HG03025 (cell line): ENCODE measurements at regions not wholly inside any gene's neighbourhood (a gene's known extent, or its start where the extent isn't known, plus 50 kb on each side); places are given as distances from the start of the nearest gene placed in this dataset.
"Not testable (repeated sequence)": the region's sequence is repeated elsewhere in the genome, so short reads cannot be mapped to it uniquely, and the experiment has no call there.

Experiments
- ATAC-seq: cut with Tn5 transposase; IDR thresholded peaks from one replicate; pipeline ENCODE4 v1.9.1; 2021; ENCODE audit warnings: mild to moderate bottlenecking, moderate library complexity; ENCODE audit not compliant: unreplicated experiment, low FRiP score

DNA sequence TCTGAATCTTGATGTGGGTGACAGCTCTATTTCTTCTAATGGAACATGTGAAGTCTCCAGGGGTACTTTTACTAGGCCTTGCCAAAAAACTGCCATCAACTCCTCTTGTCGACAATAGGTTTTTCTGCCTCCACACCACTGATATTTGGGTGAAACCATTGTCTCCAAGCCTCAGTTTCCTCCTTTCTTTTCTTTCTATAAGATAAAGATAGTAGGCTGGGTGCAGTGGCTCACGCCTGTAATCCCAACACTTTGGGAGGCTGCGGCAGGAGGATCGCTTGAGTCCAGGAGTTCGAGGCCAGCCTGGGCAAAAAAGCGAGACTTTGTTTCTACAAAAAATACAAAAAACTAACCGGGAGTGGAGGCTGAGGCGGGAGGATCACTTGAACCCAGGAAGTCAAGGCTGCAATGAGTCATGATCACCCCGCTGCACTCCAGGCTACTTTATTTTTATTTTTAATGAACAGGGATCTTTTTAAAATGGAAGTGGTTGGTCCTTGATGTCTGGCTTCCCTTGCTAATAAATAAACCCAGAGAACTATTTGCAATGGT is 159.9 kb upstream of the TNFAIP3 start:
- no peak for ATAC-seq

DNA sequence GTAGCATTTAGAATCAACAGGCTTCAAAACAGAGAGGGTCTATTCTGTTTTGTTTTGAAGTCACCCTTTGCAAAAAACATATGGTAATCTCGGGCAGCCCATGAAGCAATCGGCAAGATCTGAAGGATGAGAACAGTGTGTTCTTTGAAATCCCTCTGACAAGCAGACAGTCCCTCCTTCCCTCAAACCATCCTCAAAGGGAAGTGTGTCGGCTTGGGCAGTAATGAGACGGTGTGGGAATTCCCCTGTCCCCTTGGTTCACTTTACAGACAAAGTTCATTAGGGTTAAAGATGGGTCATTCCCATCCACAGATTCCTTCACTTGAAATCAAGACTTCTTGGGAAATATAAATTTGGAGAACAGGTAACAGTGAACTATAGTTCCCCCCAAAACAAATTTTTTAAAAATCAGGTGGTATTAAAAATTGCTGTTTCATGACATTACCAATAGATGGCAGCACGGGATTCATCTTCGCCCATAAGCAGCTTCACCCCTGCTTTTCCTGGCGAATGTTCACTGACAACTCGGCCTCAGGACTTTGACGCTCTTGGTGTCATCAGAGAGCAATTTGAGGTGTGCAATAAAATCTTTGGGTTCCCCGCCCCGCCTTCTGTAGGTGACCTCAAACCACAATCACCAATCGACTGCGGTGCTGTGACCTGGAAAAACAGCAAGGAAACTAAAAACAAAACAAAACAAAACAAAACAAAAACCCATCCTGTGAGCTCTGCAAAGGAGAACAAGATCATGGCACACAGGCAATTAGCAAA is 159.3 kb upstream of the TNFAIP3 start:
- no peak for ATAC-seq

DNA sequence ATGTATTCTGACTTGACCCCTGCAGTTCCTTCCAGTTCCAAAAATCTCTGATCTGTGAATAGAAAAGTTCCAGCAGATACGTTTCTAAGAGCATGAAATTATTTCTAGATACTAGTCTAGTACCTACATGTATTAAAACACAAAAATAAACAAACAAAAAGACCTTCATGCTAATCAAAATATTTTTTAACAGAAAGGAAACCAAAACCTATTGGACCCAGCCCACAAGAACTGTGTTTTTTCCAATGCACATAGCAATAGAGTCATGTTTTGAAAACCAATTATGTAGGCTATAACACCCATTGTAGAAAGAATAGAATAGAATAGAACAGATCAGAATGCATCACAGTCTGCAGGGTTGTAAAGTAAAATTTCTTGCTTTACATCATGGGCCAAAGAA is 158.6 kb upstream of the TNFAIP3 start:
- ATAC-seq = no peak

DNA sequence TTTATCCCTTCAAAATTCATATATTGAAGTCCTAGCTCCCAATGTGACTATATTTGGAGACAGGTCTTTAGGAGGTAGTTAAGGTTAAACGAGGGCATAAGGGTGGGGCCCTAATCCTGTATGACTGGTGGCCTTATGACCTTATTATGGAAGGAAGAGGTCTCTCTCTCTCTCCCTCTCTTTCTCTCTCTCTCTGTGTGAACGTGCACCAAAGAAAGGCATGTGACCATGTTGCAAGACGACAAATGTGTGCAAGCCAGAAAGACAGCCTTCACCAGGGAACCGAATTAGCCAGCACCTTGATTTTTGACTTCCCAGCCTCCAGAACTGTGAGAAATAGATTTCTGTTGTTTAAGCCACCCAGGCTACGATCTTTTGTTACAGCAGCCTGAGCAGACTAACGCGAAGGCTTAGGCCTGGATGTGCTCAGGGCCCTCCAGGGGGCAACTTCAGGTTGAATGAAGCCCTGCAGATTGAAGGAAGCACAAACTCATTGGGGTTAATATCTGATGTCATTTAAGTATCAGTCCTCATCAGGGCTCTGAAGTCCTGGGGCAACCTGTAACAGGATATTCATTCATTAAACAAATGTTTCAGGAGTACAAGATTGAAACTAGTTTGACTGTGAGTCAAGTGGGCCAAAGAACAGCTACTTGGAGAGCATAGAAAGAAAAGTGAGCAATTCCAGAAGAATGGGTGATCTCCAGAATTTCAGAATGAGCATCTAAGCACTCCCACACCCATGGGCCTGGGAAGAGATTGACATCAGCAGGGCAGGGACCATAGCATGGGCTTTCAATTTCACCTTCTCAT is 157.4 kb upstream of the TNFAIP3 start:
- no peak for ATAC-seq

DNA sequence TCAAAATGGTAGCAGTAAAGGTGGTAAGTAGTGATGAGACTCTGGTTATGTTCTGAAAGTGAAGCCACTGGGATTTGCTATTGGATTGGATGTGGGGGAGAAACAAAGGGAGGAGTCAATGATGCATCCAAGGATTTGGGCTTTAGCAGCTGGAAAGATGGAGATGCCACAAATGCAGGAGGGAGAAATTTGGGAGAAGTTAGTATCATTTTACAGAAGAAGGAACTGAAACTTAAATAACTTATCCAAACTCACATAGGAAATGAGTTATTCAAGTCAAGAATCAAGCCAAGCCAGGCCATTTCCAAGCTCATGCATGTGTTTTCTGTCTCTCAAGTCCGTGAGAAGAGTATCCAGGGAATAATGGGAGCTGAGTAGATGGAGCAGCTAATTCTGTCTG is 155.1 kb upstream of the TNFAIP3 start:
- ATAC-seq = no peak

DNA sequence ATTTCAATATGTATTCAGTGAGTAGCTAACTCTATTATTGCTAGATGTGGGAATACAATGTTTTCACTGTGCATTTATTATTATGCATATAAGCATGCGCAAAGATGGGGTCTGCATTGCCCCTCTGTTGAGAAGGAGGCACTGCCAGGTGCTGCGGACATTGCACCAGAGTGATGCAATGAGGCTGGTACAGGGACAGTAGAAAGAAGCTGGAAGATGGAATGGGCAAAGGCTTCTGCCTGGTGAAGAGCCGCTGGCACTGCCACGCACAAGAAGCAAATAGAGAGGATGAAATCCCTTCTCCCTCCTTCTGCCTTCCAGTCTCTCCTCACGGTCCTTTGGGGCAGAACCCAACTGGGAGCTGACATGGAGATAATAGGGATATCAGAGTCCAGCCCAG is 154.5 kb upstream of the TNFAIP3 start:
- no peak for ATAC-seq

DNA sequence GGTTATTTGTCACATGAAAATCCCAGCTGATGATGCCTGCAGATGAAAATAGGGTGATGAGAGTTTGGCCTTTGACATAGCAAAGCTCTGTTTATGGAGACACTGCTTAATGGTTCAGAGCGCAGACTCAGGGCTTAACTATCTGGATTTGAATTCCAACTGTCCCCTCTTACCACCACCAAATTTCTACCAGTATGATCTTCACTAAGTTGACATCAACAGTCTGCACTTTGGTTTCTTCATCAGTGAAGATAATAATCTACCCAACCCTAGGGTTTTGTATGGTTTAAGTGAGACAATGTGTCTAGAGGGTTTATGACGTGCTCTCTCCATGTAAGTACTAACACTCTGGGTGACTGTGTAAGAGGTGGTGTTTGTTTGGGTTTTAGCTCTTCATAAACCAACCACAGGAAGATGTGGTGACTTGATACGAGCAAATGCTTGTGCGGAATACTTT is 151.4 kb upstream of the TNFAIP3 start:
- no peak for ATAC-seq

DNA sequence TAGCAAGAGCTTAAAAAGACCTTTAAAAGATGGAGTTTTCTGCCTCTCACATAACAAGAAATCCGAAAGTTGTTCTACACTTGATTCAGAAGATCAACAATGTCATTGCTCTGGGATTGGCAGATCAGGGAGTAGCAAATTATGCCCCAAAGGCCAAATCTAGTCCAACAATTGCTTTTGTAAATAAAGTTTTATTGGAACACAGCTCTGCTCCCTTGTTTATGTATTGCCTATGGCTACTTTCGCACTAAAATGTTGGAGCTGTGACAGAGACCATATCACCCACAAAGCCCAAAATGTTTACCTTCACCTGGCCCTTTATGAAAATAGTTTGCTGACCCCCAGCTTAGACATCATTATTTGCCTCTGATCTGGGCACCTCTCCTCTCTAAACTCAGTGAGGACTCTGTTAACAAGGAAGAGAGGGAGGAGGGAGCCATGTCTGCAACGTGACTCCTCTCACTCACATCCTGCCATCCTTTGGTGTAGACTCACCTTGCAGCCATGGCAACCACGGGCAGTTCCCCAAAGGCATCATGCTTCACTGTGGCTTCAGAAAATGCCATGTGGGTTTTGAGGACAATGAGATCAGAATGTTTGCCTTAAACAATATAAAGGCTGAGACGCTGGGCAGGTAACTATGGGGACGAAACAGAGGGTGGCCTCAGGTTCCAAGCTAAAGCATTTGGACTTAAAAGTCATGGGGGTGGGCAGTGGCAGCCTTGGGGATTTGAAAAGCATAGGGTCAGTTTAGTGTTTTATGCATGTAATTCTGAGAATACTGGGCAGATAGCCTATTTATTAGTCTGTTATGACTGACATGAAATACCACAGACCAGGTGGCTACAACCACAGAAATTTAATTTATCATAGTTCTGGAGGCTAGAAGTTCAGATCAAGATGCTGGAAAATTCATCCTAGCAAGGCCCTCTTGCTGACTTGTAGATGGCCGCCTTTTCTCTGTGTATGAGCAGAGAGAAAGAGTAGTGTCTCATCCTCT is 149.7 kb upstream of the TNFAIP3 start:
- ATAC-seq = no peak

DNA sequence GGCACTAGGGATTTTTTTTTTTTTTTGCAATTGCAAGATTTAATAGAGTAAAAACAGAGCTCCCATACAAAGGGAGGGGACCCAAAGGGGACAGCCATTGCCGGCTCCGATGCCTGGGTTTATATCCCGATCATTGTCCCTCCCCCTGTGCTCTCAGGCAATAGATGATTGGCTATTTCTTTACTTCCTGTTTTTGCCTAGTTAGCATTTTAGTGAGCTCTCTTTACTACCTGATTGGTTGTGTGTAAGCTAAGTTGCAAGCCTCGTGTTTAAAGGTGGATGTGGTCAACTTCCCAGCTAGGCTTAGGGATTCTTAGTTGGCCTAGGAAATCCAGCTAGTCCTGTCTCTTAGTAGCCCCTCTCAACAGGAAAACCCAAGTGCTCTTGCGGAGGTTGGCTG is 148.2 kb upstream of the TNFAIP3 start:
- ATAC-seq = not testable (repeated sequence)

DNA sequence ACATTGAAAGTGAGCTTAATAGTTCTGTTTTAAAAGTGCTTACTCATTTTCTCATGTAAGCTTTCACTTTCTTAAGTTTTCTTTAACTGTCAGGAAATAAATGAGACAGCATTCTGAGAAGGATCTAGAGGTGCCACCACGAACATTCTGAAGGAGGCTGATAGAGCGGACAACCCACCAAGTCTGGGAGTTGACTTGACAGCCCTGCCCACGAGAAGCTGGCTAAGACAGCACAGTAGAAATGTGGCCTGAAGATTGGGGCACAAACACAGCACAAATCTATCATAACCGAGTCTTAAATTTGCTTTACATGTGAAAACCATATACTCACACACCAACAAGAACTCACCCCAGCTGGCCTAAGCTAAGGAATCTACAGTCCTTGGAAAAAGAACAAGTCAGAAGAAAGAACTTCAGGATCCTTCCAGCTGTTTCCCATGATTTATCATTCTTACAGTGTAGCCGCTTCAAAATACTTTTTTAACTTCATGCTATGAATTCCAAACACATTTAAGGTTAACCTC is 144.2 kb upstream of the TNFAIP3 start:
- no peak for ATAC-seq

DNA sequence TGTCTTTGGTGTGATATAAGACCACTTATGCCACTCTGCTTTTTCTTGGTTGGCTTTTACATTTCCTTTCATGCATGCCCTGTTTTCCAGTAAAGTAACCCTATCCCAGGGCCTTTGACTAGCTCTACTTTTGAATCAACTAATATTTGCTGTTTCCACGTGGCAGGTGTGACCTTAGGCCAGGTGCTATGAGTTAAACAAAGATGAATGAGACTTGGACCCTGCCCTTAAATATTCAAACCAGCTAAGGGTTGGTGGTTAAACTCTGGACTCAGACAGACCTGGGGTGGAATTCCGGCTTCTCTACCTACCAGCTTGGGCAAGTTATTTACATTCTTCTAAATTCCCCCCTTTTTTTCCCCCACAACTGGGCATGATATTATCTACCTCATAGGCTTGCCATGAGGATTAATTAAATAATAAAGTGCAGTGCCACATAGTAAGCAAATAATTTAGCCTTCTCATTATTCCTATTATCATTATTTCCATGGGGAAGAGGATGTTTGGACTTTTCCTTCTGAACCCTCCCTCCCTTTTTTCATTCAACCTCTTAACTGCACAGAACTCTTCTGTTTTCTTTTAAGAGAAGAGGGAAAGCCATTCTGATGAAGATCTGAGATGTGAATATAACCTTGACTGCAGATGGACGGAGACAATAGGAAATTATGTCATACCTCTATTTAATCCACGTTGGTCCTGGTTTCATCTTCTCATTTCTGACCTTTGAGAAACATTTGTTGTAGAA is 143.6 kb upstream of the TNFAIP3 start:
- ATAC-seq = no peak

DNA sequence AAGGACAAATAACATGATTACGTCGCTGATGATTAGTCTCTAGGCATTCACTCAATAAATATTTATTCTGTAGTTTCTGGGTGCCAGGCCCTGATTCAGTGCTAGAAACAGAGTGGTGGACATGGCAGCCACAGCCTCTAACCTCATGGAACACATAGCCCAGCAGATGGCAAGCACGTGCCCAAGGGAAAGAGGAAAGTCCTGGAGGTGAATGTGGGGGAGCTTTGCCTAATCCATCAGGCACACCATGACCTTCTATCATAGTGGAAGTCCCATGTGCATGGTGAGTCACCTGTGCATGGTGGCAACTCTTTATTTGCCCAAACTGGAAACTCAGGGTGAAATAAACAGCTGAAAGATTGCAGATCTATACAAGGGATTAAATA is 143.0 kb upstream of the TNFAIP3 start:
- ATAC-seq = no peak

DNA sequence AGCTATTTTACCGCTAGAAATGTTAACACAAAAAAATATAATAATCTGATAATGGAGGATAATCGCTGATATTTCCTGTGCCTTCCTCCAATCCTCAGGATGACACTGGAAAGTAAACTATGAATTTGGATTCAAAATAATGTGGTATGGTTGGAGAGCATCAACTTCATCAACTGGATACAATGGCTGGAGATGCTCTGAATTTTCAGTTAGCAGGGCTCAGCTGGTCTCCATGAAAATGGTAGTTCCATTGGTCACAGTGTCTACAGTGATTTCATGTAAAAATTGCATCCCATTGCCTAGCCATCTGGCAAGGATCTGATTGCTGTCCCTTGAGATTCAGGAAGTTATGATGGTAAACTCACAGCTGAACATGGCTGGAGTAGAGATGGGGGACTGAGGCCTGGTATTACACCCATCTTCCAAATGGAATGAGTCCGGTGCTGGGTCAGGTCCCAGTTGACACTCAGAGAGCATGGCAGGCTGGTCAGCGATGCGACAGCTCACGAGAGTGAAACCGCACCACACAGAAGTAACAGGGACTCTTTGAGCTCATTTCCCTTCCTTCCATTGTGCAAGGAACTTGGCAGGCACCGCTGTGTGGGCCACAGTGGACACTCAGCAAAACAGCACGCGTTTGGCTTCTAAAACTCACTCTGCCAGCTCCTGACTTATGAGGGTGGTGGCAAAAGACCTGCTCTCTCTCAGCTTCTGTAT is 142.4 kb upstream of the TNFAIP3 start:
- no peak for ATAC-seq

DNA sequence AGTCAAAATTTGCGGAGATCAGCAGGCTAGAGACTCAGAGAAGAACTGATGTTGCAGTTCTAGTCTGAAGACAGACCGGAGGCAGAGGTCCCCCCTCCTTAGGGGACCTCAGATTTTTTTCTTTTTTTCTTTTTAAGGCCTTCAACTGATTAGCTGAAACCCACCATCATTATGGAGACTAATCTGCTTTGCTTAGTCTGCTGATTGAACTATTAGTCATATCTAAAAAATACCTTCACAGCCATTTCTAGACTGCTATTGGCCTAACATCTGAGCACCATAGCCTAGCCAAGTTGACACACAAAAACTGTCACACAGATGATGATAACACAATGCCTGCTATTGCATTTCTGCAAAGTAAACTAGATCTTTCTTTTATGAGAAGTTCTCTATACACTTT is 141.1 kb upstream of the TNFAIP3 start:
- no peak for ATAC-seq

DNA sequence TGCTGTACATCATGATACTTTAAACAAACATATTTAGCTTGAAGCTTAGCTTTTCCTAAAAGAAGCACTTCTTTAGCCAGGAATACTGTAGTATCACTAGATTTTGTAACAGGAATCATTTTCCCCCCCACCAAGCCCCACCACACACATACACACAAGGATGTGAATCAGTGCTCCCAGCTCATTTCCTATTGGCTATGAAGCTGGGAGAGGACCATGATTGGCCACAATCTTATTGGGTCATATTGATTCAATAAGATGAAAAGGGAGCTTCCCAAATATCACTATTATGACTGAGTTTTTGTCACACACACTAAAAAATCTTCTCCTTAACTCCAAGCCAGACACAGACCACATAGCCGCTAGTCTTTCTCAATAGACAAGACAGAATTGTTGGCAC is 140.5 kb upstream of the TNFAIP3 start:
- no peak for ATAC-seq

DNA sequence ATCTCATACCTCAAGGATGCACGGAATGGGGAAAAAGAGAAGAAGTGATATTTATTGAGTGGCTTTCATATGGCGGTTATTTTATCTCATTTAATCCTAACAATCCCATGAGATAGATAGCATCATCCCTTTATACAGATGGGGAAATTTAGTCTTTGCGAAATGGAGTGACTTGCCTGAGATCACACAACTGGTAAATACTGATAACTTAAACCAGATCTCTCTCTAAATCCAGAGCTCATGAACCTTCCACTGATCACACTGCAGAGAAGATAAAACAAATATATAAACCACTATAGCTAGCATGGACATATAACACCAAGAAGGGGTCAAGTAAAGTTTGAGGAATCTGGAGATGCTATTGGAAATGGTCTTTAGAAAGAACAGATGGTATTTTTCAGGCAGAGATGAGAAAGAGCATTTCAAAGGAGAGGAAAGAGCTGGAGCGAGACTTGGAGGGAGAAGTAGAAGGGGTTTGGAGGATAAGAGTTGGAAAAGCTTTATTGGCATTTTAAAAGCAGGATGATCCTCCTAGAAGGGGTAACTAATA is 139.8 kb upstream of the TNFAIP3 start:
- ATAC-seq = no peak

DNA sequence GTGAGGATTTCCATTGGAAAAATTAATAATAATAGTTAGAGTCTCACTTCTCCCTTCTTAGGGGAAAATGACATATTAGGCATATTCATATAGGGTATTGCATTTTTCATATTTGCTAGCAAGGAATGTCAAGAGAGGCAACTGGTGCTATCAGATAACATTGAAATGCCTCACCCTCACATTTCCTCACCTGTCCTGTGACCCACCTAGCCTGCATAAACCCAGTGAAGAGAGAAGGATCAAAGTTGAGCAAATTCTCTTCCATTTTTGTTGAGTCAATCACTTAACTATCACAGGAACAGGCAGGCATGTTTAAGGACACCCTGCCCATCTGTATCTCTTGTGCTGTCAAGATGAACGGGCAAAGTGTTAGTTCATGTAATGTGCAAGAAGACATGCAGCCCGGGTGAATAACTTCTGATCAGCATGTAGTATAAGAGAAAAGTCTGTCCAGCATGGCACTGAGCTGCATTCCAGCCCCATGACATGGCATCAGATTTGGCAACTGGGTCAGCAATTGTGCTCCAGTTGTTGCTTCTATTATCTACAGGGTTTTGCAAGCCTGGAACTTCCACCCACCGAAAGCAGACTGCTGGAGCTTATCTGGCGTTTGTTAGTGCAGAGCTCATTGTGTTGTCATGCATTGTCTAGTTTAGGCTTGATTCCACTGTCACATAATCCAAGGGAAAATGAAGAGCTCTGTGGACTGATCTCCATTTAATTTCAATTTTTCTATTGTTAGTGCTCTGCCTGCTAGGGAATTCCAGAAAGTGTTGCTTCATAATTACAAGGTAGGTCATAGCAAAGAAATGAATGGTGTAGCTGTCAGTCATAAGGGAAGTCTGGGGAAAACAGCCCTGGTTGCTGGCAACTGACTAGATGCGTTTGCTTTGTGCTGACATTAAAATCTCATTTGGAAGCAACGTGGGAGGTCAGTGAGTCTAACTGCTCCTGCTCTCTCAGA is 138.4 kb upstream of the TNFAIP3 start:
- ATAC-seq = no peak
